ENCODE measurements at regions not wholly inside any gene's neighbourhood (a gene's known extent, or its start where the extent isn't known, plus 50 kb on each side); places are given as distances from the start of the nearest gene placed in this dataset.

GRCh38 chr21:16796776-16797175, 716.1 kb upstream of the CXADR start:
- CTCF ChIA-PET = no interaction called here
- Histone ChIP-seq H3K4me3 (ENCODE audit: low read depth, low read length, poor library complexity, severe bottlenecking) (no peak overlapping the region), H3K27me3 (replicated peaks; ENCODE audit: insufficient read depth, low read depth, low read length, poor library complexity) (no peaks in the 10 kb centered on the region), H3K36me3 (ENCODE audit: insufficient read depth, low read length, poor library complexity, severe bottlenecking) (no peaks in the 10 kb centered on the region), H3K27ac (ENCODE audit: low read depth, low read length, poor library complexity, severe bottlenecking) (no peak overlapping the region), H3K4me1 (ENCODE audit: insufficient read depth, low read length, poor library complexity, severe bottlenecking) (no peaks in the 10 kb centered on the region), H3K9me3 (ENCODE audit: low read depth, low read length, poor library complexity, severe bottlenecking) (peaks cover 12% of the 10 kb centered on the region)
- POLR2A ChIA-PET (ENCODE audit: low non-redundant PET) = no interaction called here
- TF ChIP-seq CTCF (conservative IDR thresholded peaks at IDR 0.05; ENCODE audit: low read depth, low read length) (no peak), EZH2 (IDR thresholded peaks at IDR 0.05; ENCODE audit: borderline replicate concordance, low read depth, low read length, poor library complexity, severe bottlenecking) (no peak)
- DNase-seq (ENCODE audit: low spot score) = no peak
- BruUV-seq (replicated peaks) = no TSS peak
- intact Hi-C loops (cut with micrococcal nuclease; ENCODE audit: unreplicated experiment) = no loop called here

DNA sequence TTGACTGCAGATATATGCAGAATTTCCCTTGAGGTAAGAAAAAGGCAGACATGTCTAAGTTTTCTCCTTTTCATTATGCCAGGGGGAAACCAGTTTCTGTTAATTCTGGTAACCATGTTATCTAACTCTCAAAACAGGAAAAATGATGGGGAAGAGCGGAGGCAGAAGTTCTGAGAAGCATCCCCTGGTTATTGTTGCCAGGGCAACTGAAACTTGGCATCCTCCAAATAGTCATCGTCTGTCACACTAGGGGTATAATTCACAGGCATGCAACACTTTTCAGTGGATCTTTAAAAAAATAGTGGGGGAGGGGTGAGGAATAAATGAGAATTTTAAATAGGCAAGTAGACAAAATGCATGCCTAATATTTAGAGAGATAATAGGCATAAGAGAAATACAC, 715.3 kb upstream of the CXADR start:
- H3K9me3 ChIP-seq (ENCODE audit: low read depth, low read length, poor library complexity, severe bottlenecking) = peaks cover 13% of the 10 kb centered on the region
- no peaks in the 10 kb centered on the region for H3K36me3 ChIP-seq (ENCODE audit: insufficient read depth, low read length, poor library complexity, severe bottlenecking)
- no peak overlapping the region for H3K4me3 ChIP-seq (ENCODE audit: low read depth, low read length, poor library complexity, severe bottlenecking)
- H3K4me1 ChIP-seq (ENCODE audit: insufficient read depth, low read length, poor library complexity, severe bottlenecking) = no peaks in the 10 kb centered on the region
- DNase-seq (ENCODE audit: low spot score) = no peak
- ChIA-PET CTCF (no interaction called here), POLR2A (ENCODE audit: low non-redundant PET) (no interaction called here)
- intact Hi-C loops (cut with micrococcal nuclease; ENCODE audit: unreplicated experiment) = no loop called here
- TF ChIP-seq EZH2 (IDR thresholded peaks at IDR 0.05; ENCODE audit: borderline replicate concordance, low read depth, low read length, poor library complexity, severe bottlenecking) (no peak), CTCF (conservative IDR thresholded peaks at IDR 0.05; ENCODE audit: low read depth, low read length) (no peak)
- H3K27me3 ChIP-seq (replicated peaks; ENCODE audit: insufficient read depth, low read depth, low read length, poor library complexity) = no peaks in the 10 kb centered on the region
- no peak overlapping the region for H3K27ac ChIP-seq (ENCODE audit: low read depth, low read length, poor library complexity, severe bottlenecking)
- no TSS peak for BruUV-seq (replicated peaks)

DNA sequence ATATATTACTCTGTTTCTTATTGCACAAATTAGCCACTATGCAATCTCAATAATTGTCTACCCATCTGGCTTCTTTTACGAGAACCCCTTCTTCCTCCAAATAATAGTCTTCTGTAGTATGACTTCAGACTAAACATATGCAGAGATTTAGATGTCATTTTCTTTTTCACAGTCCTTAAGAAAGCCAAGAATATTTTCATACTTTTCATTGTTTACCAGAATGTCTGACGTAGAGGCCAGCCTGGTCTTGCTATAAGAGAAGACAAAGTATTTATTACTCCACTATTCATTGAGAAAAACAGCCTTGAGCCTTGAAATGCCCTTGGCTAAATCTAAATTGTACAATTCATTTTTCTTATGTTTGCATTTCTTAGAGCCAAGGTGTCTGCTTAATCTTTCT, 714.9 kb upstream of the CXADR start:
- no peak for DNase-seq (ENCODE audit: low spot score)
- Histone ChIP-seq H3K4me3 (ENCODE audit: low read depth, low read length, poor library complexity, severe bottlenecking) (no peak overlapping the region), H3K4me1 (ENCODE audit: insufficient read depth, low read length, poor library complexity, severe bottlenecking) (no peaks in the 10 kb centered on the region), H3K36me3 (ENCODE audit: insufficient read depth, low read length, poor library complexity, severe bottlenecking) (no peaks in the 10 kb centered on the region), H3K27ac (ENCODE audit: low read depth, low read length, poor library complexity, severe bottlenecking) (no peak overlapping the region), H3K9me3 (ENCODE audit: low read depth, low read length, poor library complexity, severe bottlenecking) (peaks cover 17% of the 10 kb centered on the region), H3K27me3 (replicated peaks; ENCODE audit: insufficient read depth, low read depth, low read length, poor library complexity) (no peaks in the 10 kb centered on the region)
- ChIA-PET CTCF (no interaction called here), POLR2A (ENCODE audit: low non-redundant PET) (no interaction called here)
- intact Hi-C loops (cut with micrococcal nuclease; ENCODE audit: unreplicated experiment) = no loop called here
- TF ChIP-seq EZH2 (IDR thresholded peaks at IDR 0.05; ENCODE audit: borderline replicate concordance, low read depth, low read length, poor library complexity, severe bottlenecking) (no peak), CTCF (conservative IDR thresholded peaks at IDR 0.05; ENCODE audit: low read depth, low read length) (no peak)
- no TSS peak for BruUV-seq (replicated peaks)

Measured in A673 (cell line).